ENCODE measurements at regions not wholly inside any gene's neighbourhood (a gene's known extent, or its start where the extent isn't known, plus 50 kb on each side); places are given as distances from the start of the nearest gene placed in this dataset.

- Histone ChIP-seq H3K36me3 (replicated peaks; ENCODE audit: low read depth, low read length) (no peaks in the 10 kb centered on the region), H3K27me3 (ENCODE audit: low read depth, low read length) (no peaks in the 10 kb centered on the region), H3K27ac (ENCODE audit: low read length) (no peak overlapping the region), H2AFZ (ENCODE audit: low read depth, low read length) (no peak overlapping the region), H3K79me2 (ENCODE audit: low read length) (no peaks in the 10 kb centered on the region), H3K9me3 (ENCODE audit: insufficient read depth, low read length) (no peaks in the 10 kb centered on the region), H3K4me3 (ENCODE audit: low read length) (no peak overlapping the region), H3K9ac (ENCODE audit: low read length) (no peak overlapping the region), H3K4me1 (ENCODE audit: low read length) (no peaks in the 10 kb centered on the region), H4K20me1 (ENCODE audit: insufficient read depth, low read length) (no peaks in the 10 kb centered on the region), H3K4me2 (ENCODE audit: low read length) (no peak overlapping the region)
- TF ChIP-seq CTCF (IDR thresholded peaks at IDR 0.05; ENCODE audit: low read depth, low read length) (no peak), EZH2phosphoT487 (IDR thresholded peaks at IDR 0.05; ENCODE audit: low read depth) (no peak)
These were observed 610.9 kb upstream of the MAN1A1 start for GRCh38 chr6:119960456-119960855.

- TF ChIP-seq CTCF (IDR thresholded peaks at IDR 0.05; ENCODE audit: low read depth, low read length) (no peak), EZH2phosphoT487 (IDR thresholded peaks at IDR 0.05; ENCODE audit: low read depth) (no peak)
- no peaks in the 10 kb centered on the region for H3K27me3 ChIP-seq (ENCODE audit: low read depth, low read length)
- H3K27ac ChIP-seq (ENCODE audit: low read length): no peak overlapping the region
These were observed 610.5 kb upstream of the MAN1A1 start for GRCh38 chr6:119960036-119960435.

GRCh38 chr6:119957195-119957594 lies 607.6 kb upstream of the MAN1A1 start:
- Histone ChIP-seq H3K4me2 (ENCODE audit: low read length) (no peak overlapping the region), H3K4me1 (ENCODE audit: low read length) (no peaks in the 10 kb centered on the region), H3K27ac (ENCODE audit: low read length) (no peak overlapping the region), H3K36me3 (replicated peaks; ENCODE audit: low read depth, low read length) (no peaks in the 10 kb centered on the region), H4K20me1 (ENCODE audit: insufficient read depth, low read length) (no peaks in the 10 kb centered on the region), H3K9me3 (ENCODE audit: insufficient read depth, low read length) (no peaks in the 10 kb centered on the region), H3K27me3 (ENCODE audit: low read depth, low read length) (no peaks in the 10 kb centered on the region), H3K9ac (ENCODE audit: low read length) (no peak overlapping the region), H3K4me3 (ENCODE audit: low read length) (no peak overlapping the region), H2AFZ (ENCODE audit: low read depth, low read length) (no peak overlapping the region), H3K79me2 (ENCODE audit: low read length) (no peaks in the 10 kb centered on the region)
- TF ChIP-seq EZH2phosphoT487 (IDR thresholded peaks at IDR 0.05; ENCODE audit: low read depth) (no peak), CTCF (IDR thresholded peaks at IDR 0.05; ENCODE audit: low read depth, low read length) (no peak)

More at GRCh38 chr6:119960036-119960435, 610.5 kb upstream of the MAN1A1 start:
- Histone ChIP-seq H2AFZ (ENCODE audit: low read depth, low read length) (no peak overlapping the region), H4K20me1 (ENCODE audit: insufficient read depth, low read length) (no peaks in the 10 kb centered on the region), H3K36me3 (replicated peaks; ENCODE audit: low read depth, low read length) (no peaks in the 10 kb centered on the region), H3K4me1 (ENCODE audit: low read length) (no peaks in the 10 kb centered on the region), H3K79me2 (ENCODE audit: low read length) (no peaks in the 10 kb centered on the region), H3K9me3 (ENCODE audit: insufficient read depth, low read length) (no peaks in the 10 kb centered on the region), H3K4me2 (ENCODE audit: low read length) (no peak overlapping the region), H3K9ac (ENCODE audit: low read length) (no peak overlapping the region), H3K4me3 (ENCODE audit: low read length) (no peak overlapping the region)

- H3K9ac ChIP-seq (ENCODE audit: low read length): no peak overlapping the region
- no peaks in the 10 kb centered on the region for H3K27me3 ChIP-seq (ENCODE audit: low read depth, low read length)
- no peaks in the 10 kb centered on the region for H3K79me2 ChIP-seq (ENCODE audit: low read length)
- TF ChIP-seq CTCF (IDR thresholded peaks at IDR 0.05; ENCODE audit: low read depth, low read length) (no peak), EZH2phosphoT487 (IDR thresholded peaks at IDR 0.05; ENCODE audit: low read depth) (no peak)
- no peak overlapping the region for H3K4me3 ChIP-seq (ENCODE audit: low read length)
- H3K36me3 ChIP-seq (replicated peaks; ENCODE audit: low read depth, low read length): no peaks in the 10 kb centered on the region
- H3K27ac ChIP-seq (ENCODE audit: low read length): no peak overlapping the region
- H2AFZ ChIP-seq (ENCODE audit: low read depth, low read length): no peak overlapping the region
- no peaks in the 10 kb centered on the region for H4K20me1 ChIP-seq (ENCODE audit: insufficient read depth, low read length)
- H3K4me2 ChIP-seq (ENCODE audit: low read length): no peak overlapping the region
- H3K9me3 ChIP-seq (ENCODE audit: insufficient read depth, low read length): no peaks in the 10 kb centered on the region
- no peaks in the 10 kb centered on the region for H3K4me1 ChIP-seq (ENCODE audit: low read length)
These were observed 603.1 kb upstream of the MAN1A1 start for GRCh38 chr6:119952696-119953095.
